ENCODE measurements at regions not wholly inside any gene's neighbourhood (a gene's known extent, or its start where the extent isn't known, plus 50 kb on each side); places are given as distances from the start of the nearest gene placed in this dataset.

GRCh38 chrX:6885909-6886308 lies 261.6 kb upstream of the STS start:
- TF ChIP-seq, protein P1, sequence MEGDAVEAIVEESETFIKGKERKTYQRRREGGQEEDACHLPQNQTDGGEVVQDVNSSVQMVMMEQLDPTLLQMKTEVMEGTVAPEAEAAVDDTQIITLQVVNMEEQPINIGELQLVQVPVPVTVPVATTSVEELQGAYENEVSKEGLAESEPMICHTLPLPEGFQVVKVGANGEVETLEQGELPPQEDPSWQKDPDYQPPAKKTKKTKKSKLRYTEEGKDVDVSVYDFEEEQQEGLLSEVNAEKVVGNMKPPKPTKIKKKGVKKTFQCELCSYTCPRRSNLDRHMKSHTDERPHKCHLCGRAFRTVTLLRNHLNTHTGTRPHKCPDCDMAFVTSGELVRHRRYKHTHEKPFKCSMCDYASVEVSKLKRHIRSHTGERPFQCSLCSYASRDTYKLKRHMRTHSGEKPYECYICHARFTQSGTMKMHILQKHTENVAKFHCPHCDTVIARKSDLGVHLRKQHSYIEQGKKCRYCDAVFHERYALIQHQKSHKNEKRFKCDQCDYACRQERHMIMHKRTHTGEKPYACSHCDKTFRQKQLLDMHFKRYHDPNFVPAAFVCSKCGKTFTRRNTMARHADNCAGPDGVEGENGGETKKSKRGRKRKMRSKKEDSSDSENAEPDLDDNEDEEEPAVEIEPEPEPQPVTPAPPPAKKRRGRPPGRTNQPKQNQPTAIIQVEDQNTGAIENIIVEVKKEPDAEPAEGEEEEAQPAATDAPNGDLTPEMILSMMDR (IDR thresholded peaks at IDR 0.05) = no peak
- TF ChIP-seq REST (IDR thresholded peaks at IDR 0.05; ENCODE audit: low read depth, low read length) (no peak), YY1 (IDR thresholded peaks at IDR 0.05; ENCODE audit: low read depth) (no peak), NFIC (IDR thresholded peaks at IDR 0.05; ENCODE audit: borderline replicate concordance) (no peak), RCOR1 (IDR thresholded peaks at IDR 0.05; ENCODE audit: low read length) (no peak), MXI1 (IDR thresholded peaks at IDR 0.05; ENCODE audit: low read depth, low read length) (no peak), EZH2phosphoT487 (IDR thresholded peaks at IDR 0.05; ENCODE audit: borderline replicate concordance, low read depth) (no peak), USF2 (IDR thresholded peaks at IDR 0.05; ENCODE audit: borderline replicate concordance, low read depth, low read length) (no peak)

Data from SK-N-SH (cell line).